Muscle of leg (tissue), 3 donors: ENCODE measurements at regions not wholly inside any gene's neighbourhood (a gene's known extent, or its start where the extent isn't known, plus 50 kb on each side); places are given as distances from the start of the nearest gene placed in this dataset.

Experiments used
- DNase-seq: peaks from one replicate; pipeline ENCODE4 v3.0.0; 2013
- H3K27ac ChIP-seq: one replicate; pipeline ENCODE4 v1.5.1; 2013; ENCODE audit warnings: mild to moderate bottlenecking, low read length, control low read depth
- H3K27me3 ChIP-seq: one replicate; pipeline ENCODE4 v1.6.1; 2013; ENCODE audit warnings: low read length; ENCODE audit not compliant: control insufficient read depth, insufficient read depth
- H3K36me3 ChIP-seq: one replicate; pipeline ENCODE4 v1.6.1; 2013; ENCODE audit warnings: low read length; ENCODE audit not compliant: control insufficient read depth, insufficient read depth
- H3K4me1 ChIP-seq: one replicate; pipeline ENCODE4 v1.6.1; 2013; ENCODE audit warnings: low read length; ENCODE audit not compliant: control insufficient read depth, insufficient read depth
- H3K4me3 ChIP-seq: one replicate; pipeline ENCODE4 v1.5.1; 2013; ENCODE audit warnings: low read length, control low read depth
- H3K9me3 ChIP-seq: replicated peaks from 2 replicates; pipeline ENCODE4 v1.6.1; 2013; ENCODE audit warnings: low read depth, low read length; ENCODE audit not compliant: control insufficient read depth
- WGBS: methylation state at CpG from one replicate; pipeline ENCODE4 v1.1.5; 2013; ENCODE audit warnings: missing lambda C conversion rate; ENCODE audit not compliant: insufficient coverage; 5-methylcytosine and 5-hydroxymethylcytosine counted together

DNA sequence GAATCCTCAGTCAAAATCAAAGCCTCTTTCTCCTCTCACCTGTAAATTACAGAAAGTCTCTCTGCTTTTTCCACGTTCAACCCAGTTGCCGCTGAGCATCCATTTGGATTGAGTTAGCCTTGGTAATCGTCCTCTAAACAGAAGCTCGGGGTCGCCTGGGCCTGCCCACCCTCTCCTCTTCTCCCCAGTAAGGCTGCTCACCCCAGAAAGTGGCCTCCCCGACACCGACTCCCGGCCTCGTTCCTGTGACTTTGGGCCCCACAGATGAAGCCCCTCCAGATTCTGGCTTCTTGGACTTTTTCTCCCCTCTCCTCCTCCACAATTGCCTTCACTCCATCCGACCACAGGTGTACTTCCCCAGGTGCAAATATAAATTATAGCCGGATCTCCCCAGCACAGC lies 1500.0 kb downstream of the BRD1 start:
- no peaks in the 10 kb centered on the region for H3K36me3 ChIP-seq
- no peak overlapping the region for H3K4me3 ChIP-seq
- H3K27ac ChIP-seq, result no peak overlapping the region
- 78% methylated on average over 11 of the region's 11 CpGs for WGBS
- no peak for DNase-seq
- H3K4me1 ChIP-seq, result no peaks in the 10 kb centered on the region
- H3K9me3 ChIP-seq, result peaks cover 16% of the 10 kb centered on the region
- no peaks in the 10 kb centered on the region for H3K27me3 ChIP-seq

- Histone ChIP-seq H3K27ac (no peak overlapping the region), H3K4me3 (no peak overlapping the region), H3K27me3 (no peaks in the 10 kb centered on the region), H3K36me3 (no peaks in the 10 kb centered on the region), H3K4me1 (peaks cover 5% of the 10 kb centered on the region), H3K9me3 (peaks cover 10% of the 10 kb centered on the region)
- 94% methylated on average over 6 of the region's 7 CpGs for WGBS
- no peak for DNase-seq
Observed at GRCh38 chr22:48323746-48324145, 1503.9 kb downstream of the BRD1 start.

DNA sequence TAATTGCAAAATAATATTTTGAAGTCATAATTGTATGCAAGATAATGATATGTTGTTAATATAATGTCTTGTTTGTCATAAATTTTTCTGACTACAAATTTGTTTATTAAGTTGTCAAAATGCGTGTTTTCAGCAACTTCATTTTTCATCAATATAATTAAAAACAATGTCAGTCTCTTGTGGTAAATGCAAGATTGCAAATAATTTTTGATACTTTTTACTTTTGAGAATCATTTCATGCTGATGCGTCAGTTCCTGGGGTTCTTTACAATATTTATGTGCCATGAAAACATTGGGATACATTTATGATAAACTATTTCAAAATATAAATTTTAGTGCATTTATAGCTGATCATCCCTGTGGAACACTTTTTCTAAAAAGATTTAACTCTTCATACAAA lies 1504.8 kb downstream of the BRD1 start:
- peaks cover 5% of the 10 kb centered on the region for H3K4me1 ChIP-seq
- H3K27ac ChIP-seq, result no peak overlapping the region
- H3K36me3 ChIP-seq, result no peaks in the 10 kb centered on the region
- H3K9me3 ChIP-seq, result peaks cover 10% of the 10 kb centered on the region
- DNase-seq, result no peak
- no peaks in the 10 kb centered on the region for H3K27me3 ChIP-seq
- no CpG with 5 or more reads among the region's 2 CpGs for WGBS
- H3K4me3 ChIP-seq, result no peak overlapping the region

GRCh38 chr22:48321986-48322545 lies 1505.6 kb downstream of the BRD1 start:
- Histone ChIP-seq H3K4me1 (peaks cover 5% of the 10 kb centered on the region), H3K36me3 (no peaks in the 10 kb centered on the region), H3K4me3 (no peak overlapping the region), H3K9me3 (peaks cover 10% of the 10 kb centered on the region), H3K27ac (no peak overlapping the region), H3K27me3 (no peaks in the 10 kb centered on the region)
- DNase-seq, result no peak
- 80% methylated on average over 7 of the region's 9 CpGs for WGBS

DNA sequence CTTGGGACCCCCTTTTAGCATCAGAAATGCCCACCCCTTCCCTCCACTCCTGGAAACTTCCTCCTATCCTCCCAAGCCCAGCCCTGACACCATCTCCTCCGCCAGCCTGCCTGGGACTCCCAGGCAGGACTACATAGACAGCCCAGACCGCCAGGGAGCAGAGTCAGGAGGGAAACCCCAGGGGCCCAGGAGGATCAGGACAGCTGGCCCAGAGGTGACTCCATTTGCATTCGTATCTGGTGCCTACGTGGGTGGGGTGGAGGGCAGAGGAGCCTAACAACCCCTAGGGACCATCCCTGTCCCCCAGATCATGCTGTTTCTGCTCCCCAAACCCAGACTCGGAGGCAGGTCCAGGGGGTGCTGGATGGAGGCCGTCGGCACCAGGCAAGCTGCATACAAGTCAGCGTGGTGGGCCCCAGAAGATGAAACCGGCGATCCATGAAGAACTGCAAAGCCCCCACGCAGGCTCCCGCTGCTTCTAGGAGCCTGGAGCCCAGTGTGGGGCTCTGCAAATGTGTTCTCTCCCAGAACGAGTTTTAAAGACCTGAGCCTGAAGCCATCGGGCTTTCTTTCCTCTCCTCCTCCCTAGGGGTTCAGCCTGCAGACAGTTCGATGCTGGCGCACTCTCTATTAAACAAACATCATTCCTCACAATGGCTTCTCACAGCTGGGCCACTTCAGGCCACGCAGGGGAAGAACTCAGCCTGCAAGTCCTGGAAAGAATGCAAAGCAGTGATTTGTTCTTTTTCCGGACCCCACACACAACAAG lies 1506.8 kb downstream of the BRD1 start:
- H3K9me3 ChIP-seq, result peaks cover 10% of the 10 kb centered on the region
- H3K27ac ChIP-seq, result no peak overlapping the region
- no peak overlapping the region for H3K4me3 ChIP-seq
- DNase-seq, result peak; percentile 81
- H3K4me1 ChIP-seq, result peaks cover 5% of the 10 kb centered on the region
- H3K36me3 ChIP-seq, result no peaks in the 10 kb centered on the region
- no peaks in the 10 kb centered on the region for H3K27me3 ChIP-seq
- WGBS, result 26% methylated on average over 12 of the region's 18 CpGs

- WGBS, result 77% methylated on average over 5 of the region's 13 CpGs
- Histone ChIP-seq H3K4me1 (peaks cover 5% of the 10 kb centered on the region), H3K4me3 (no peak overlapping the region), H3K27ac (no peak overlapping the region), H3K27me3 (no peaks in the 10 kb centered on the region), H3K36me3 (no peaks in the 10 kb centered on the region), H3K9me3 (peaks cover 7% of the 10 kb centered on the region)
- no peak for DNase-seq
Observed at GRCh38 chr22:48320048-48320682, 1507.5 kb downstream of the BRD1 start.

DNA sequence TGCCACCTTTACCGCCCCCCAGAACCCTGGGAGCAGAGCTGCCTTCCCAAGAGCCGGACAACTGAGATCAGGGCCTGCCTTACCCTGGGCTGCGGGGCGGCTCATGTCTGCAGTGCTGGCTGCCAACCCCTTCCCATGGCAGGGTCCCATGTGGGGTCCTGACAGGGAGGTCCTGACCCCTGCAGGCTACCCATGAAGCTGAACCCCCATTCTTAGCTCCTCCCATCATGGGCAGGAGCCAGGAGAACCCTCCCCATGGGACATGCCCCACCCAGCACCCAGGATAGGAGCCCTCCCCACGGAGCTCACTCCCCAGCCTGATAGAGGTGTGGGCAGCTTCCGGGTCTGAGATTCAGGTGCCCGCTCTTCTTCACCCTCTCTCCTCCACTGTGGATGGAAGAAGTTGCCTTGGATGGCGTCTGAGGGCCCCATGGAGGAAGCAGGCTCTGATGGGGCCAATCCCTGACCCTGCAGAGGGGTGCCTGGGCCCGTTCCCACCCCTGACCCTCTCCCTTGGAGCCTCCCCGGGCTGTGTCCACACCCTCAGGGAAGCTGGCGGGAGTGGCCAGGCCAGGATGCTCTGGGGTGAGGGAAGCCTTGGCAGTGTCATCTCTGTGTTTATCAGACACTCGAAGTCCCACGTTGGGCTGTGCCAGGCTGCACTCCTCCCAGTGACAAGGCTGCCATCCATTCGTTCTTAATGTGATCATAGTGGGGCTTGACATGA lies 1508.2 kb downstream of the BRD1 start:
- H3K4me3 ChIP-seq, result no peak overlapping the region
- H3K4me1 ChIP-seq, result peaks cover 5% of the 10 kb centered on the region
- WGBS, result 92% methylated on average over 9 of the region's 14 CpGs
- no peaks in the 10 kb centered on the region for H3K27me3 ChIP-seq
- no peaks in the 10 kb centered on the region for H3K36me3 ChIP-seq
- no peak overlapping the region for H3K27ac ChIP-seq
- DNase-seq, result no peak
- peaks cover 3% of the 10 kb centered on the region for H3K9me3 ChIP-seq

GRCh38 chr22:48318575-48319320 lies 1508.9 kb downstream of the BRD1 start:
- Histone ChIP-seq H3K36me3 (no peaks in the 10 kb centered on the region), H3K27me3 (no peaks in the 10 kb centered on the region), H3K4me3 (no peak overlapping the region), H3K9me3 (no peaks in the 10 kb centered on the region), H3K4me1 (peaks cover 5% of the 10 kb centered on the region), H3K27ac (no peak overlapping the region)
- no peak for DNase-seq
- WGBS, result 67% methylated on average over 12 of the region's 13 CpGs

DNA sequence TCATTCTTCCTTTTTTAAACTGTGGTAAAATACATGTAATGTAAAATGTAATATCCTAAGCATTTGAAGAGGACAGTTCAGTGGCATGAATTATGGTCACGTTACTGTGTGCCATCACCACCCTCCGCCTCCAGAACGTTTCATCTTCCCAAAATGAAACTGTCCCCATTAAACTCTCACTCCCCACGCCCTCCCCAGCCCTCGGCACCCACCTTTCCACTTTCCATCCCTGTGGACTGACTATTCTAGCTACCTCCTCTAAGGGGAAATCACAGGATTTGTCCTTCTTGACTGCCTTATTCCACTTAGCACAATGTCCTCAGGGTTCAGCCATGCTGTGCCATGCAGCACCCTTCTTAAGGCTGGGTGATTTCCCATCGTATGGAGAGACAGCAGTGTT lies 1509.5 kb downstream of the BRD1 start:
- Histone ChIP-seq H3K36me3 (no peaks in the 10 kb centered on the region), H3K4me3 (no peak overlapping the region), H3K9me3 (no peaks in the 10 kb centered on the region), H3K4me1 (peaks cover 5% of the 10 kb centered on the region), H3K27ac (no peak overlapping the region), H3K27me3 (no peaks in the 10 kb centered on the region)
- 70% methylated on average over 6 of the region's 6 CpGs for WGBS
- DNase-seq, result no peak
